SW480 (cell line): ENCODE measurements at regions not wholly inside any gene's neighbourhood (a gene's known extent, or its start where the extent isn't known, plus 50 kb on each side); places are given as distances from the start of the nearest gene placed in this dataset.
"Not testable (repeated sequence)": the region's sequence is repeated elsewhere in the genome, so short reads cannot be mapped to it uniquely, and the experiment has no call there.

ENCODE experiments used
- DNase-seq: peaks from one replicate; pipeline ENCODE4 v3.0.0-alpha.2; 2016; ENCODE audit warnings: low spot score

DNA sequence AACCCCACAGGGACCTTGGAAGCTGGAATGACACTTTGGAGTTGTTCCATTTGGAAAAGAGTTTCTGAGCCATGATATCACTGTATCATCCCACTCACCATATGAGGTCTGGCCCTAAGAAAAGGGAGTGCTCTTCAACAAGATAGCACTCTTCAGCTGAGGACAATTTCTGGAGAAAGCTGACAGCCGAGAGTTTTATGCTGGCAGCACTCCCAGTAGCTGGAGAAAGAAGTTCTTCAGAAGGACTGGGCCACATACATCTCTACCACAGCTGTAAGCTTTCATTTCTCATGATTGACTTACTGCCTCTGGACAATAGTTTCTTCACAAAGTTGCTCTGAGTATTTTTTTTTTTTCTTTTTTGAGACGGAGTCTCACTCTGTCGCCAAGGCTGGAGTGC lies 914.4 kb upstream of the ADAMTS5 start:
- not testable (repeated sequence) for DNase-seq

DNA sequence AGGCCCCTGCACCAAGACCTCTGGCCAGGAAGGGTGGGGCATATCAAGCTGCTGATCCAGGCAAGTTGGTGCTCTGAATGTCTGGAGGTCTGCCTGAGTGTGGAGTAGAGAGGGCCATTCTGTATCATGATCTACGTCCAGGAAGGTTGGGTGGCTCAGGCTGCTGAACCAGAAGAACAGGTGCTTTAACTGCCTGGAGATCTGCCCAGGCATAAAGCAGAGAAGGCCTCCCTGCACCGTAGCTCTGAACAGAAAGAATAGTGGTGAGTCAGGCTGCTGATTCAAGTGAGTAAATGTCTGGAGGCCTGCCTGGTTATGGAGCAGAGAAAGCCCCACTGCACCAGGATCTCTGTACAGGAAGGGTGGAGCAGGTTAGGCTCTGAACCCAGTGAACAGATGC lies 905.5 kb upstream of the ADAMTS5 start:
- DNase-seq = not testable (repeated sequence)

- not testable (repeated sequence) for DNase-seq
Measured at GRCh38 chr21:27870755-27871154, 903.9 kb upstream of the ADAMTS5 start.

GRCh38 chr21:27860314-27860955 lies 893.5 kb upstream of the ADAMTS5 start:
- DNase-seq = not testable (repeated sequence)

GRCh38 chr21:27858053-27858825 lies 891.4 kb upstream of the ADAMTS5 start:
- not testable (repeated sequence) for DNase-seq

DNA sequence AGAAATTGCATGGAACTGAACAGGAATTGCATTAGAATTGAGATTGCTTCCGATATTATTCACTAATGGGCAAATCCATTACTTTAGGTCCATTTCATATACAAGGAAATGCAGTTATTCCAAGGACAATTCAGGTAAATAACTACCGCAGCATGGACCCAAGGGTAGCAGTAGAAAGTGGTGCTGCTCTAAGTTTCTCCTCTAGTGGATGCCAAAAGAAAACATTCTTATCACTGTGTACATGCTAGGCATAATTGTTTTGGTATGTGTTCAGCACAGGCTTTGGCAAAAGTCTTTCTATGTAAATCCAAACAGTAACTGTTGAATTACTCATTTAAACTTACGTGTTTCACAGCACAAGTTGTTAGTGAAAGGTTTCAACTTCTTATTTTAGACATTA lies 890.1 kb upstream of the ADAMTS5 start:
- not testable (repeated sequence) for DNase-seq

- DNase-seq = no peak
Measured at GRCh38 chr21:27841084-27841672, 874.3 kb upstream of the ADAMTS5 start.

DNA sequence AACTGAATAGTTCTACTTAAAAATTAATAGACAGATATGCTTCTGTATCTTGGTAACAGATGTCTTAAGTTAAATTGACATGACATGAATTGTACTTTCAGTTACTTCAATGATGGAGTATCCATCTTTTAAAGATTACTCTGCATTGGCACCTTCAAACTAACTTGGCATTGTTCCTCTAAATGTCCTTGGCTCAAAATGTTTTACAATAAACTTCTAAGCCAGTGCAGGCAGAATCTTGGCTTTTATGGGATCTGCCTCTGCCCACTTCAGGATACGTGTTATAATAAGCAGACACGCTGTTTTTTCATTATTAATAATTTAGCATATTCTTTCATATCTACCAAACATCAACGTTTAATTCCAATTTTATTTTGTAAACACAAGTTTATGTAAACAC lies 873.4 kb upstream of the ADAMTS5 start:
- DNase-seq = no peak

DNA sequence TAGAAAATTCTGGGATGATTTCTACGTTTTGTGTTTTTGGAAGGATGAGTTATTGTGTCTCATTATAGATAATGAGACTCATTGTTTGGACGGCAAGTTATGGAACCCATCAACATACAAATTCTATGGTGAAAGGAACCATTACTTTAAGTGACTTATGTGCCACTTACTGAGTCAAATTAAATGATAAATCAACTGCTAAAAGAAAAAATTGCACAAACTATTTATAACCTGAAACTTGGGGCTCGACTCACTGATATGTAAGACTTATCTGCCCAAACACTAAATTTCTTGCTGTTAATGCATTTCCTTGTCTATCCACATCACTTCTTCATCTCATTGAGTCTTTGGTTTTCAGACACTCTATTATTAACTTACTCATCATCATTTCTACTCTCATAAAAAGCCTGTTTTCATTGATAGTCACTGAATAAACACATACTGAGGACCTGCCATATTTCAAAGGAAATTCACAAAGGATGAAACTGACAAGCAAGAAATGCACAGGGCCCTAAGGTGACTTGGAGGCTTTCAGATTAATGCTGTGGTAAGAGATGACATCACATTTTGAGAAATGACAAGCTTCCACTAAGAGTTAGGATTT lies 872.7 kb upstream of the ADAMTS5 start:
- no peak for DNase-seq

DNA sequence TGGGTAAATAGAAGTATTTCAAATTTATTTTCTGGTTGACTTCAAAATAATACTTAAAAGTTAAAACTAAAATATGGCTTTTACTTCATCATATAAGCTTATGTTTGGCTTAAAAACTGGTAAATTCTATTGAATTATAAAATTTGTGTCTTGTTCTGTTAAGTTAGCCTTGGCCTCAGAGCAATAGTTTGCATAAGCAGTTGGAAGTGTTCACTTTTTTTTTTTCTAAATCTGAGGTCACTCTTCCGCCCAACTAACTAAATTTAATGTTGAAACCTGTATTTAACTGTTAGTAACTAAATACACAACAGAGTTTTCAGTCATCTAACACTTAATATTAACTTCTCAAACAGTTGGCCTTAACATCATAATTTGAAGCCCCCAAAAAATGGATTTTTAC lies 871.7 kb upstream of the ADAMTS5 start:
- no peak for DNase-seq

DNA sequence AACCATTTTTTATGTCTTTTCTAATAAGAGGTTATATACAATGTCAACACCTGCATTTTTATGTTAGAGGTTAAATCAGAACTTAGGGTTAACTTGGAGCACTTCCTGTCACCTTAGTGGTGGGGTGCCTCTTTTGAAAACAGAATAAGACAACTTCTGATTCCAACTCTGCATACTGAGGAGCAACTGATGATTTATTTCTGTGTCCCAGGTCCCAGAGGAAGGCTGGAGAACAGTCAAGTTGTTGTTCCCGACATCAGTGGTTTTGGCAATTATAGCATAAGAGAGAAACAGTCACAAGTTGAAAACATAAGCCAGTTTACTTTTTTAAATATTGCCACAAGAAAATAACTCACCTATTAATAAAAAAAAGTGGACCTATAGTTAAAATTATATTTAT lies 871.0 kb upstream of the ADAMTS5 start:
- DNase-seq = no peak

DNA sequence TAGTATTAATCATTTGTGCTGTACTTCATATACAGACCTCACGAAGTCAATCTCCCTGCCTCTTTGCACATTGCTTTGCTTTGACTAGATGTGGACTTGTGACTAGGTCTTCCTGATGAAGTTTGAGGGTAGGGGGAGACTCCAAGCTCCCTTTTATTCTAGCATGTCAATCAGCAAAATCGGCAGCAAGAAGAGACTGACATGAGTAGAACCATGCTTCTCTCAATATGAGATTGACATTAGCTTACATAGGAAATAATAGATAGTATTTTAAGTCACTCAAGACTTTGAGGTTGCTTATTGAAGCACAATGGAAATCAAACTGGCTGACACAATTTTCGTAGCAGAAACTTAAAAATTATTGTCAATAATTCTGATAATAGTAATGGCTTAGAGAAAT lies 866.4 kb upstream of the ADAMTS5 start:
- no peak for DNase-seq

GRCh38 chr21:27831816-27832569 lies 865.1 kb upstream of the ADAMTS5 start:
- DNase-seq = no peak

DNA sequence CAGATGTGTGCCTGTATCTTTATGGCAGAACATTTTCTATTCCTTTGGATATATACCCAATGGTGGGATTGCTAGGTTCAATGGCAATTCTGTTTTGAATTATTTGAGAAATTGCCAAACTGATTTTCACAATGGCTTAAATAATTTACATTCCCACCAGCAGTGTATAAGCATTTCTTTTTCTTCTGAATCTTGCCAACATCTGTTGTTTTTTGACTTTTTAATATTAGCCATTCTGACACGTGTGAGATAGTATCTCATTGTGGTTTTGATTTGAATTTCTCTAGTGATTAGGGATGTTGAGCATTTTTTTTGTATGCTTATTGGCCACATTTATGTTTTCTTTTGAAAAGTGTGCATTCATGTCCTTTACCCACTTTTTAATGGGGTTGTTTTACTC lies 864.3 kb upstream of the ADAMTS5 start:
- DNase-seq = no peak

DNA sequence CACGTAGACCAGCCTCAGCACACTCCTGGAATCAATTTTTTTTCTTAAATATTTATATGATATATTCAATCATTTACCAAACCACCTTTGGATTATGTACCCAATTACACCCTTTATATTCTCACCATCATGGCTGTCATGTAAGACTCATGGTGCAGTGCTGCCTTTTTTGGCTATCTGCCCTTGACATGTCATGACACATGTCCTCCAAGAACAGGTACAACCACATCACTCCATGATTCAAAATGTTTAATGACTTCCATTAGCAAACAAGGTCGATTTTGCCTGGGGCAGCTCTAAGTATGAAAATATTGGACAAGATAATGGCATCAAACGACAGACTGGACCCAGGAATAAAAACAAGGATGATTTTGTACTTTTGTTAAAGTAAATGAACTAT lies 861.1 kb upstream of the ADAMTS5 start:
- DNase-seq = no peak

DNA sequence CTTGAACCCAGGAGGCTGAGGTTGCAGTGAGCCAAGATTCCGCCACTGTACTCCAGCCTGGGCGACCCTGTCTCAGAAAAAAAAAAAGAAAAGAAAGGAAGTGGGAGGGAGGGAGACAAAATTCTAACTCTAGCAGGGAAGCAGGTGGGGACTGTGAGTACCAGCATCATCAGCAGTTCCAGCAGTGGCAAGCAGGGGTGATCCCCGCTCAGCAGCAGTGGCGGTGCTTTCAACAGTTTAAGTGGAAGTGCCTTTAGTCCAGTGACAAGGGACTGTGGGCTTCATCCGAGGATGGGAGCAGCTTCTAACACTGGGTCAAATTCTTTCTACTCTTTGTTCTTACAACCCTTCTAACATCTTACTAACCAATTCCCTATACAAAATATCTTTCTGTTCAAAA lies 858.1 kb upstream of the ADAMTS5 start:
- no peak for DNase-seq

DNA sequence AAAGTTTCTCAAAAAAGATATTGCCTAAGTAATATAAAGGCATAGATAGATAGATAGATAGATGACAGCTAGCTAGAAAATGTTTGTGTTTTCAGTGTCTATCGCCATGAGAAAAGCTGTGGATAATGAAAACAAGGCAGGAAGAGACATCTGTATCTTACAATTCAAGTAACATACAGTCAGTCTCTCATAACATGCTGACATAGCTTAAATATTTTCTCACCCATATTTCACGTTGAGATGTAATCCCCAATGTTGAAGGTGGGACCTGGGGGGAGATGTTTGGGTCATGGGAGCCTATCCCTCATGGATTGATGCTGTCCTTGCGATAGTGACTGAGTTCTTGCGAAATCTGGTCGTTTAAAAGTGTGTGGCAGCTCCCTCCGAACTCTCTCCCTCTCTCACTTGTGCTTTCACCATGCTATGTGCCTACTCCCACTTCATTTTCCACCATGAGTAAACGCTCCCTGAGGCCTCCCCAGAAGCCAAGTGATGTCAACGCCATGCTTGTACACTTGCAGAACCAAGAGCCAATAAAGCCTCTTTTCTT lies 856.8 kb upstream of the ADAMTS5 start:
- no peak for DNase-seq

DNA sequence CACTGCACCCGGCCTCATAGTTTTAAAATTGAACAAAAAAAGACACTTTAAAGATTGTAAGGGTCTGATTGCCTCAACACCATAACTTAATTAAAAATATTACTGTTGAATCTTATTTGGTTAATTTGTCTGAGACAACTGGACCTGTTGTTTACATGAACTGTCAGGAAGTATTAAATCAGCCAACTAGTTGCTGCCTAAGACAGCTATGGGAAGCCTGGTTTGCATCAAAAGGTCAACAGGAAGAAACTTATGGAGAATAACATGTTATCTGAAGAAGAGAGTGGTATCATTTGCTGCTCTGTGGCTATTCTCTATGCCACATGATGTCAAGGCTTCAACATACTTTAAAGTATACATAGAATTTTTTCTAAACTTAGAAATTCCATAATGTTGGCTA lies 853.5 kb upstream of the ADAMTS5 start:
- no peak for DNase-seq

- no peak for DNase-seq
Measured at GRCh38 chr21:27819299-27819698, 852.4 kb upstream of the ADAMTS5 start.

DNA sequence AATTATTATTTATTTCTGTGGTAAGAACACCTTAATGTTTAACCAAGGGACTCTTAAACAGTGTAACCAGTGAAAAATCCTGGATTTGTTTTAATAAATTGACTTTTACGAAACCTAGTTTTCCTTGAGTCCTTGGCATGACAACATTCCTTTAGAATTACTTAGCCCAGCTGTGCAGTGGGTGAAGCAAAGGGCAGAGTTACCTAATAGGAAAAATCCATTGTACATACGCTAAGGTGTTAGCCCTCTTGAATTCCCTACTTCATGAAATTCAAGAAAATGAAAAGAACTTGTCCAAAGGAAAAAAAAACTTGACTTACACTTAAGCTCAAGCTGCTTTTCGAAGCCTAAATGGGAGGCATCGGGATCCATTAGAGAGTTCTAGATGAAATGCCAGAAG lies 852.0 kb upstream of the ADAMTS5 start:
- DNase-seq = no peak

DNA sequence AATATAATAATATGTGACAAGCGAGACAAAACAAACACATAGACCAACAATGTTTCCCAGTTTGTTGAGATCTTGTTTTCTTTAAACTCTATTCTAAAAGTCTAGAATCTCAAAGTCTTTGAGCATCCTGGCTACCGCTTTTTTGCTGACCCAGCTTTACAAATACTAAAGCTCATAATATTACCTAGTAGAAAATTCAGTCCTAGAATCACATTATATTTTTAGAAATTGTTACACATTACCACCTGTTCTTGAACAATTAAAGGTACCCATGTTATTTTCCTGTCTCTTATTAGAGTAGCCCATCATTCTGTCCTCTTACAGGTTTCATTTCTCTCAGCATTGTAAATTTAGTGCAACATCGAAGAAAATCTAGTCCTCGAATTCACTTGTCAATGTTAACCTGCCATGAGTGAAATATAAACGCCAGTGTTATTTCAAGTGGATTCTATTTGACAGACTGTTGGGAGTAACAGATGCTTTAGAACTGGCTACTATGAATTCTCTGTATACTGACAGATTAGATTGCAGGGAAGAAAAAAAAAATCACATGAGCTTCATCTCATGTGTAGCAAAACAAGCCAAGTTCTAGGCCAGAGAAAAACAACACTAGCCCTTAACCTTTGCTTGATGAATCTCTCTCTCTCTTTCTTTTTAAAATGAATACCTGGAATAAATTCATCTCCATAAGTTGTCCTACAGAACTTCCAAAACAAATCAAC lies 851.2 kb upstream of the ADAMTS5 start:
- DNase-seq = no peak
